ENCODE measurements at regions not wholly inside any gene's neighbourhood (a gene's known extent, or its start where the extent isn't known, plus 50 kb on each side); places are given as distances from the start of the nearest gene placed in this dataset.
"Not testable (repeated sequence)": the region's sequence is repeated elsewhere in the genome, so short reads cannot be mapped to it uniquely, and the experiment has no call there.

DNA sequence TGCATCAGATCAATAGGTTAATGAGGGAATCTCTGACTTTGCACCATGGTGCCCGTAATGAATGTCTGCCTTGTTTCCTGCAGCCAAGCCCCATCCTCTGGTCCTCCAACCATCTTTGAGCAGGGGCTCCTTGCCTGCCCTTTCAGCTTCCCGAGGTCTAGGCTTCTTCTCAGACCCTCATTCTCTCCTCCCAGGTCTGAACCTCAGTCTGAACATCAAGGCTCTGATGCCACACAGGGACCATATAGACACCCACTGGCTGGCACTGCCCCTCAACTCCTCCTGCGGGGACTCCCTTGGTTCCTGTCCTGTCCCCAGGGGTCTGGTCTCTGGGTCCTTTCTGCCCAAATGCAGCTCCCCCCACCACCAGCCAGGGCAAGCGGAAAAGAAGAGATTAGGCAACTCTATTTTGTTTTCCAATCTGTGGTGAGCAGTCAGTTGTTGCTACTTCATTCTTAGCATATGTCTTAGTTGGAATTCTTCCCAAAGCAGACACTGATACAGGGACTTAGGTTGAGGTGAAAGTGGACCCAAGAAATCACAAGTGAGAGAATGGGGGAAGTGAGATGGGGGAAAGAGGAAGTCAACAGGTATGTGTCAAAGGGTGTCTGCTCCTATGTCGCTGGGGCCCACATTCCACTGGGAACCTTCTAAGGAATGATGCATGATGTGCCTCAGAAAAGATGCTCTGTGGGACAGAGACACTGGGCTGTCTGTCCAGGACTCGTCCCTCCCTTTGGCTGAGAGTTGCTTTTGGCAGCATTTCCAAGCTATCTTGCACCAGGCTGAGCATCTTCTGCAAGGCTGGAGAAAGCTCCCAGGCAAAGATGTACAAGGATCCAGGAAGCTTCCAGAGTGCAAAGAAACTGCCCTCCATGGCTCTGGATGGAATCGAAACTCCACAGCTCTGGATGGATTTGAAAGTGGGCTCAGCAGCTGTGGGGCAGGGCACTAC is 1096.5 kb upstream of the TMEM132C start:
- DNase-seq: no peak

DNA sequence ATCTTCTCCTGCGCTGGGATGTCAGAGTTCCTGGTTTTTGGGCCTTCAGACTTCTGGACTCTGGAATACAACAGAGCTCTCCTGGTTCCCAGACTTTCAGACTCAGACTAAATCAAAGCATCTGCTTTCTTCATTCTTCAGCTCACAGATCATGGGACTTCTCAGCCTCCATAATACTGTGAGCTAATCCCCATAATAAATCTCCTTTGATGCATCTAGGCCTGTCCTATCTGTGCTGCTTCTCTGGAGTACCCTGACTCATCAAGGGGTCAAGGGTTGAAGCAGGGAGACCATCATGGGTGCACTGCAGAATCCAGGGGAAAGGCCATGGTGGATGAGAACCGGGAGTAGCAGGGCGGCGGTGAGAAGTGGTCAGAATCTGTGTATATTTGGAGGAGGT is 1094.1 kb upstream of the TMEM132C start:
- DNase-seq: no peak

DNA sequence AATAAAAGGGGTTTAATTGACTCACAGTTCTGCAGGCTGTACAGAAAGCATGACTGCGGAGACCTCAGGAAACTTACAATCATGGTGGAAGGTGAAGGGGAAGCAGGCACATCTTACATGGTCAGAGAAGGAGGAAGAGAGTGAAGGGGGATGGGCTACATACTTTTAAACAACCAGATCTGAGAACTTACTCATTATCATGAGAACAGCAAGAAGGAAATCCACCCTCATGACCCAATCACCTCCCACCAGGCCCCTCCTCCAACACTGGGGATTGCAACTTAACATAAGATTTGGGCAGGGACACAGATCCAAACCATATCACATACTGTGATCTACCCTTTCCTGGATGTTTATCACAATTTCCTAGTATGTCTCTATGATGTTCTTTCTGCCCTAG is 1093.0 kb upstream of the TMEM132C start:
- DNase-seq: not testable (repeated sequence)

DNA sequence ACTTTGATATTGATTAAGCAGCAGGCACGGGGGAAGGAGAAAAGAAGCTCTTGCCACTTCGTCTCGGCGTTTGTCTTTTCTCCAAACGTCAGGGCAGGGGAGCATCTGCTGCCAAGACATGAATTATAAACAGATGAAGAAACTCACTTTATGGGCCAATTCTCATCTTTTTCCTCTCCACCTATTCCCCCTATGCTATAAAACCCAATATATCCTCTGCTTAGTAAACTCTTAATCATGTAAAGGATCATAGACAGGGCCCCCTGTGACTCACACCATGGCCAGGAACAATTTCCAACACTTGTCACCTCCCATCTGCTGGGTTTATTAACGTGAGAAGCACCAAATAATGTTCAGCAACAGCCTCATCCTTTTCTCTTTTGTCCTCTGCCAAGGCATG is 1092.1 kb upstream of the TMEM132C start:
- no peak for DNase-seq

DNA sequence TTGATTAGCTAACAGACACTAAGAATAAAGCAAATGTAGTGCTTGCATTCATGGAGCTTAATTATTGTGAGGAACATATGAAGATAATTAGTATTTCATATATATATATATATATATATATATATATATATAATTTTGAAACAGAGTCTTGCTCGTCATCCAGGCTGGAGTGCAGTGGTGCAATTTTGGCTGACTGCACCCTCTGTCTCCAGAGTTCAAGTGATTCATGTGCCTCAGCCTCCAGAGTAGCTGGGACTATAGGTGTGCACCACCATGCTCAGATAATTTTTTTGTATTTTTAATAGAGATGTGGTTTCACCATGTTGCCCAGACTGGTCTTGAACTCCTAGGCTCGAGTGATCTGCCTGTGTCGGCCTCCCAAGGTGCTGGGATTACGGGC is 1091.6 kb upstream of the TMEM132C start:
- no peak for DNase-seq

DNA sequence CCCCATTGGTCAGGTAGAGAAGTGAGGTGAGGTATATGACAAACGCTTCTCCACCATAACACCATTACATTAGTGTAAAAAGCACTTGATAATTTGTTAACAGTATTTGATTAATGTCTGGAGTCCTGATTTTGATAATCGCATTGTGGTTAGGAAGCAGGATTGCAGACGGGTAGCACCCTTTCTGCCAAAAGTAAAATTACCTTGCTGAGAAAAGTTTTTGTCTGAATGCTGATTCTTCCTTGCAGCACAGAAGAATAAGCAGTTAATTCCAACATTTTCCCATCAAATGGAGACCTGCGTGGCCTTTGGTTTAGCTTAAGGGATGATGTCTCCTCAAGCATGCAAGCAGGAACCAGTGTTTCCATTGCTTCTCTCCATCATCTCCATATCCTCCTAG is 1090.2 kb upstream of the TMEM132C start:
- no peak for DNase-seq

DNA sequence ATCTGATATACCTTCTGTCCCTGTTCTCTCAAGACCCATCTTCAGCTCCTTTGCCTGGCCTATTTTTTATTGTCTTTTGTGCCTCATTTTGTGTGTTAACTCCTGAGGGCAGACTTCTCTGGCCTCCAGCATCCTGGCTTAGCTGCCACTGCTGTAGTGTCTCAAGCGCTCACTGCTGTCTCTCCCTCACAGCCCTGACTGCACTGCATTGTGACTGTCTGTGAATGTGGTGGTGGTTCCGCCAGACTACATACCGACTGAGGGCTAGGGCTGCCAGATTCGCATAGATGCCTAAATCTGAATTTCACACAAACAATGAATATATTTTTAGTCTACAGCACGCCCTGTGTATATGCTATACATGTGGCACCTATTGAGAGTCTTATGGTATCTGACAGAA is 1088.9 kb upstream of the TMEM132C start:
- no peak for DNase-seq

DNA sequence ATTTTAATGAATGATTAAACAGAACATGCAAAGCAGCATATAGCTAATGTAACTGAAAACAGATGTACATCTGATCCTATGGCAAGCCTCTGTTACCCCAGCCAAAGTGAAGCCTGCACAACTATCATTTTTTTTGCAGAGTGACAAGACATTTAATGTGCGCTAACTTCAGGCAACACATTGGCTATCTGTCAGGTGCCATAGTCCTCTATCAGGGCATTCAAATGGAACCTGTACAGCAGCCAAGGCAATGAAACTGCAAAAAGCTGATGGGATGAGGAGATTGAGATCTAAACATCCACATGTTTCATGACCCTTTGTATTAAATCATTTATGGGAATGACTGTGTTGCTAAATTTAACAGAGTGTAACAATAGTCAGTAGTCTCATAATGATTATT is 1088.5 kb upstream of the TMEM132C start:
- no peak for DNase-seq

DNA sequence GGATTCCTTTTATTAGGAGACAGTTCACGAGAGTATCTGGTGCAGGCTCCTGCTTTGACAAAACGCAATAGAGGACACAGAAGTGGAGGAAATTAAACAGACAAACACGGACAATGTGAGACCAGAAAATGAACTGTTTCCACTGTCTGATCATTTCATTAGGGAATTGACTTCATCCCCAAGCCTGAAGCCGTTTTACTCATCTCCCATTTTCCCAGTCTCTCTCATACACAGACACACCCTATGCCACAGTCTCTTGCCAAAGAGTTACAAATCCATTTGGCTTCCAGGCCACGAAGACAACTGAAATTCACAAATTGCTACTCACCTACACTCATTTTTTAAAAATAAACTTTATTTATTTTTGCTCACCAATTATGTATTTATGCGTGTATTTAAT is 1087.8 kb upstream of the TMEM132C start:
- DNase-seq: no peak

DNA sequence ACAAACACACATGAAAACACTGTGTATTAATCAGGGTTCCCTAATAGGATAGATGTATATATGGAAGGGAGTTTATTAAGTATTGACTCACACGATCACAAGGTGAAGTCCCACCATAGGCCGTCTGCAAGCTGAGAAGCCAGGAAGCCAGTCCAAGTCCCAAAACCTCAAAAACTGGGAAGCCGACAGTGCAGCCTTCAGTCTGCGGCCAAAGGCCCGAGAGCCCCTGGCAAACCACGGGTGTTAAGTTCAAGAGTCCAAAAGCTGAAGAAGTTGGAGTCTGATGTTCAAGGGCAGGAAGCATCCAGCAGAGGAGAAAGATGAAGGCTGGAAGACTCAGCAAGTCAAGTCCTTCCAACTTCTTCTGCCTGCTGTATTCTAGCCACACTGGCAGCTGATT is 1085.0 kb upstream of the TMEM132C start:
- DNase-seq: no peak

DNA sequence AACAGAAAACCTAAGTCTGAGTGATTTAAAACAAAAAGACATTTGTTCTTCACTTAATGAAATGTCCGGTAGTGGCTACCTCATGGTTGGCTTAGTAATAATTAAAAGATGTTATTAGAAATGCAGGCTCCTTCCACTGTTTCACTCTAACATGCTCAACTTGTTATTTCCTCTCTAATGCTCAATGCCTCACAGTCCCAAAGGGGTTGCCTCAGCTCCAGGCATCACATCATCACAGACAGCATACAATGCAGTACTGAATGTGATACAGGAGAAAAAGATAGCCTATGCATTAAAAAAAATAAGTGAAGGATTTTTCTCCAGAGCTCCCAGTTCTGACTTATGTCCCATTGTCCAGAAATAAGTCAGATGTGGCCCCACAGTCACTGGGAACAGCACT is 1077.0 kb upstream of the TMEM132C start:
- no peak for DNase-seq

DNA sequence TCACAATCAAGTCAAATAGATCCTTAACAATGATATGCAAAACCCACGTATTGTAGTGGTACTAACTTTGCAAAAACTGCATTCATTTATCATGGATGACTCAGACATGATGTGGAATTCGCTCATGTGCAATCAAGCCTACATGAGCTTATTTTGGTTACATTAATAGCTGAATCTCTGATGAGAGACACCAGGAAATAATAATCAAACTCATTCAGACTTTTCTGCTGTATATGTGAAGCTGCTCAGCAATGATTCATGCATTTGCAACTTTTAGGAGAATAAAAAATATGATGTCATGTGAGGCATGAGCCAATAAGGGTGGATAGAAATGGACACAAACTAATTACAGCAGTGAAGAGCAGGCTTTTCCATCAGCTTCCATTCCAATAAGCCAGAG is 1075.8 kb upstream of the TMEM132C start:
- DNase-seq: no peak

DNA sequence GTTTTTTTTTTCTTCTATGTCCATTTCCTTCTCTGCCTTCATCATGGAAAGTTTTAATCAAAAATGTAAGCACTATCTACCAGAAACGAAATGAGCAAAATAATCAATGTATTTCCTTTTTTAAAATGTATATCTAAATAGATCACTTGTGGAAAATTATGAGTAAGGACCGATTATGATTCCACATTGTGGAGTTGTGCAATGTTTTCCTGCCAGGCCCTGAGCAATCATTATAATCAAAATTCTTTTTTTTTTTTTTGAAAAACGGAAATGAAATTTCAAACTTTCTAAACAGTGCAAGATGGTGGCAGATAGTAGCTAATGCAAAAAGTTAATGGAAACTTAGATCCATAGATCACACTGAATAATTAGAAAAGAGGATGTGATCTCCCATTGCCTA is 1074.6 kb upstream of the TMEM132C start:
- DNase-seq: no peak

DNA sequence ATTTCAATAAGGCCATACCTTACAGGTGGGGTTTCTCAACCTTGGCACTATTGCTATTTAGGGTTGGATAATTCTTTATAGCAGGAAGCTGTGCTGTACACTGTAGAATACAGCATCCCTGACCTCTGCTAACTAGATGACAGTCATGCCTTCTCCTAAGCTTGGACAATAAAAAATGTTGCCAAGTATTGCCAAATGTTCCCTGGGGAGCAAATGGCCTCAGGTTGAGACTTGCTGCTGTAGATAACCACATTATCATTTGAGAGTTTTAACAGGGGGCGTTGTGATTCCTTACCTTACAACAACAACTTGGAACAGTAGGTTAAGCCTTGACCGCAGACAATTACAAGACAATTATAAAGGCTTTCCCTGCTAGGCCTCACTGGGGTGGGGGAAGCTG is 1073.6 kb upstream of the TMEM132C start:
- DNase-seq: no peak

DNA sequence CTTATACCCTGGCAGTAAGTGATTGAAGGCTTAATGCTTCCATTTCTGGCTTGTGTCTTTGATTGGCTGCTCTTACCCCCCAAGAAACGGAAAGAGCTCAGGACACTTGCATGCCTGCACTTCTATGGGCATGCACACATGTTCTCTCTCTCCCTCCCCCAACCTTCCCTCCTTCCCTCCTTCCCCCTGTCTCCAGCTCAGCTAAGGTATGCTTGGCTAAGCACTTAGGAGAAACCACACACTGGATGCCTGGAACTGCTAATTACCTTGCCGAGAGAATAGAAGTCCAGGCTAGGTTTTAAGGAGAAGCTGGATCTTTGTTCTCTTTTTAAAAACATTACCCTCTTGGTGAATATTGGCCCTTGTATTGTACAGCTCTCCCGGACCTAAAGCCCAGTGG is 1072.8 kb upstream of the TMEM132C start:
- DNase-seq: peak; percentile 5

DNA sequence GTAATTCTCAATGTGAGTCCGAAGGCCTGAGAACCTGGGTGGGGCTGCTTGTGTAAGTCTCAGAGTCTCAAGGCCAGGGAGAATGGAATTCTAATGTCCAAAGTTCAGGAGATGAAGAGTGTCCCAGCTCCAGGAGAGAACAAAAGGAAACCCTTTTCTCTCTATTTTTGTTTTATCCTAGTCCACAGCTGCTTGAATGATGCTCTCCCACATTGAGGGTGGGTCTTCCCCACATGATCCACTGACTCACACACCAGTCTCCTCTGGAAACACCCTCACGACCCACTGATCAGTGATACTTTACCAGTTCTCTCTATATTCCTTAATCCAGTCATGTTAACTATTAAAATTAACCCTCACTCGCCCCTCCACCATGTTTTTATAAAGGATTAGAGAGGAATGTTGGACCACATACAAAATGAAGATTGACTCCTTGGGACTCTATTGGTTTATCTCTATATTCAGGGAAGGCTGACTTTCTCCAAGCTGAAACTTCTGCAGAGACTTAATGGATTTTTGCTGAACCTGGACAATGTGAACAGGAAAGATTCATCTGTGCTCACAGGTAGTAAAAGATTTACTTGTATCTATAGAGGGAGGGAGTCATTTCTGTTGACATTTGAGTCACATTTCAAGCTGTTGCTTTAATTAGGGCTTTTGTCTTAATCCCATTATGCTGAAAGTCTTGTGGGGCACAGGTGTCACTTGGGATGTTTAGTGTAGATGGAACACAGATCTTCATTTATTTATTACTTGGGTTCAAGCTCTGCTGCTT is 1061.0 kb upstream of the TMEM132C start:
- DNase-seq: no peak

DNA sequence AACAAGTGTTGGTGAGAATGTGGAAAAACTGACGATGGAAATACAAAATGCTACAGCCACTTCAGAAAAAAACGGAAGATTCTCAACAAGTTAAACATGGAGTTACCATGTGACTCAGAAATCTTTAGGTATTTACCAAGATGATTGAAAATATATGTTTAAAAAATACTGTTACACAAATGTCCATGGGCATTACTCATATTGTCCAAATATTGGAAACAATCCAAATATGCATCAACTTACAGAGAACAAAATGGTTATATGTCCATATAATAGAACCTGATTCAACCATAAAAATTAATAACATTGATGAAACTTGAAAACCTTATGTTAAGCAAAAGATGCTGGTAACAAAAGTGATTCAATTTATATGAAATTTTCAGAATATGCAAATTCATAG is 1057.7 kb upstream of the TMEM132C start:
- no peak for DNase-seq

DNA sequence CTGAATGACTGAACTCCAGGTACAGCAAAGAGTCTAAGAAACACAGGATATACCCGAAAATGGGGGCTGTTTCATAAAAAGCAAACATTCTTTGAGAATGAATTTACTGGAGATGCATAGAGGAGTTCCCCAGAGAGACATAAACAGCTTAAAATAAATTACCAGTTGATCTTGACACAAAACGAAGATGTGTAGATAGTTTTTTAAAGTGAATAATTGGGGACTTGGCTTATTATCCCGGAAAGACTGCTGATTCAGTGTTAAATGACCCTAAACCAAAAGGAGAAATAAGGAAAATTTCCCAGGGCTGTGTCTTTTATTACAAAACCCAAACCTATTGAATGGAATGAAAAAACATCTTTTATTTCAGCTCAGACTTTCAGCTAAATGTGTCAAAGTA is 1052.8 kb upstream of the TMEM132C start:
- no peak for DNase-seq

DNA sequence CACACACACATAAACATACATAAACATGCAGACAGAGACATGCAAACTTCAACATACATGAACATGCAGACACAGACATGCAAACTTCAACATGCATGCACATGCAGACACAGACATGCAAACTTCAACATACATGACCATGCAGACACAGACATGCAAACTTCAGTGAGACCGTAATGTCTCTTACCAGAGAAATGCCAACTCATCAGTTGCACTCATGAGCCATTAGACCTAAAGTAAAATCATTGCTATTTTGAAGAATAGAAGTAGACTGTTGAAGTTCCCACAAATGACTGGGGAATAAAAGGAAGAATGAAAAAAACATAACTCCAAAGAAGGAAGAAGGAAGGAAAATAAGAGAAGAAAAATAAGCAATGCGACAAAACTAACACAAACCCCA is 1044.0 kb upstream of the TMEM132C start:
- no peak for DNase-seq

DNA sequence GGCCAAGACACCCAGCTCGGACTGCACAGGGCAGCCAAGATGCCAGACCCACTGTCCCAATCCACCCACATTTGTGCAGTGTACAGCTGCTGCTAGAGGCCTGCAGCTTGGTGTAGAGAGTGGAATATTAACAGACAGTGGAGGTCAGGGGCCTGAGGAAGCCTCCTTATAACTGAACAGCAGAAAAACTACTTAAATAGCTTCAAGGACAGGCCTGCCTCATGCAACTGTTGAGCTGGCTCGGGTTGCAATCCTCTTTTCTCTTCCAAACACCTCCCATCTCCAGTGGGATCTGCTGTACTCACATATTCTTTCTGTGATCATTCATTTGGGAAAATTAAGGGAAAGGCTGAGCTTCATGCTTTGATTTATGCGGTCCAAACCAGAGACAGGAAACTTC is 1043.2 kb upstream of the TMEM132C start:
- peak; percentile 7 for DNase-seq

DNA sequence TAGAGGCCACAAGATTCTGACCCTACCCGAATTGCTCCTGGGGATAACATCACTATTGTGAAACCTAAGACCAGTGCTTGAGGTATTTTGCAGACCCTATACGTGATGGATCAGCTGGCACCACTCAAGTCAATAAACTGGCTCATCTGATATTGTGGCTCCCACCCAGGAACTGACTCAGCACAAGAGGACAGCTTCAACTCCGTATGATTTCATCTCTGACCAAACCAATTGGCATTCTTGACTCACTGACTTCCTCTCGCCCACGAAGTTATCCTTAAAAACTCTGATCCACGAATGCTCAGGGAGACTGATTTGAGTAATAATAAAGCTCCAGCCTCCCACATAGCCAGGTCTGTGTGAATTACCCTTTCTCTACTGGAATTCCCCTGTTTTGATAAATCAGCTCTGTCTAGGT is 1036.1 kb upstream of the TMEM132C start:
- no peak for DNase-seq

DNA sequence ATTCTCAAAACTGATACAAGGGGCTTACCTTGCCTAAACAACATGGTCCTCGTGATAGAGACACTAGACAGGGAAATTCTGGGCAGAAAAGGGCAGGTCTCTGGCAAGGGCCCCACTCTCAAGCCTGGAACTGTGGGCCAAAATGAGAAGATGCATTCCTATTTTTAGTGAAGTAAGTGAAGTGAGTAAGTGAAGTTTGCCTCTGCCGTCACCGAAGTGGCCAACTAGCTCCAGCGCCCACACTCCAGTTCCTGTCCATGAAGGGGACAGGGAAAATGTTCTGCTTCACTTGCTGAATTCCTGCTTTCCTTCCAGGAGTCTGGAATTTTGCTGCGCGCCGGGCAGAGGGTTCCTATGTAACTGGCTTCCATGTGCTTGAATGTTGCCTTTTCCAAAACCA is 1035.6 kb upstream of the TMEM132C start:
- no peak for DNase-seq

DNA sequence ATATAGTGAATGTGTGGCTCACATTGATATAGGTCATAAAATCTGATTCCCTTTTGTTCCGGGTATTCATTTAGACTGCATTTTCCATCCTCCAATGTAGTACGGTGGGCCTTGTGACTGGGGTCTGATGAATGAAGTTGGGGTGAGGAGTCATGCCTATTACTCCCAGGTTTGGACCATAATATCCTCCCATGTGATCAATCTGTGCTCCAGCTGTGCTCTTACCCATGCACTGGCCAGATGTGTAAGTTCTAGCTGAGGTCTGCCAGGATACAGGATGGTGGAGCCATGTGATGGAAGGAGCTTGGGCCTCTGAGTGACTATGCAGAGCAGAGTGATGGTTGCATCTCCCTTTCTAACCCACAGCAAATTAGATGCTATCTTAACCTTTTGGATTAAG is 1034.0 kb upstream of the TMEM132C start:
- DNase-seq: no peak

DNA sequence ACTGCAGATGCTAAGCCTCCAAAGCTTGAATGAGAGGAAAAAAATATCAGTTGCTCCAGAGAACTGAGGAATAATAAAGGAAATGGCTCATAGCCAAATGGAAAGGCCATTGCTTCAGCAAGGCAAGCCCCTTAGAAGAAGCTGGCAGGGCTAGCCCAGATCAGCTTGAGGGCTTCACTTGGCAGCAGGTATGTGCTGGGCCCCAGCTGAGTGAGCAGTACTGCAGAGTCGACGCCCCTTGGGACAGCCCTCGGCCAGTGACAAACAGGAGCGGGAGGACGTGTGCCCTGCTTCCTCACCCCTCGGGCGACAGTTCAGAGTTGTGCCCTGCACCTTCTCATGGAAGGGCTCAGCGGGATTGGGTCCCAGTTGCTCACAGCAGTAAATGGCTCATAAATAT is 1031.2 kb upstream of the TMEM132C start:
- DNase-seq: no peak

All from left kidney (tissue), 1 donor.